IMR-90 (cell line): ENCODE measurements at regions not wholly inside any gene's neighbourhood (a gene's known extent, or its start where the extent isn't known, plus 50 kb on each side); places are given as distances from the start of the nearest gene placed in this dataset.

Experiments used
- ATAC-seq: fragments of 200-7000 bp; cut with Tn5 transposase; 2 replicates; pipeline ENCODE4 v1.9.1; 2020; ENCODE audit warnings: low read depth, mild to moderate bottlenecking, moderate library complexity
- BruUV-seq: library from RNA; stranded (reverse); fragments of 400-500 nt; replicated peaks from 2 replicates; lab custom pipeline; 2021; lab: Mats Ljungman, UMichigan
- CTCF ChIA-PET: fragments of 300-600 bp; formaldehyde crosslinking; extraction: SDS; loops from one replicate; lab custom pipeline; 2021; ENCODE audit warnings: antibody characterized with exemption; lab: Yijun Ruan, JAX
- POLR2A ChIA-PET: fragments of 300-600 bp; sonication (Branson Sonifier 250); formaldehyde crosslinking; loops from one replicate; lab custom pipeline; 2022; ENCODE audit warnings: antibody characterized with exemption; ENCODE audit not compliant: unreplicated experiment; lab: Charles Lee
- DNase-seq: peaks from one replicate; pipeline ENCODE4 v3.0.0; 2013
- H2AFZ ChIP-seq: replicated peaks from 2 replicates; pipeline ENCODE3; 2013; ENCODE audit warnings: low read length, mild to moderate bottlenecking; ENCODE audit not compliant: poor library complexity
- H2AK5ac ChIP-seq: 2 replicates; pipeline ENCODE4 v1.6.1; 2013; ENCODE audit warnings: low read depth, low read length, inconsistent platforms
- H2AK9ac ChIP-seq: replicated peaks from 2 replicates; pipeline ENCODE3; 2013; ENCODE audit warnings: mild to moderate bottlenecking, low read depth, low read length, moderate library complexity; ENCODE audit not compliant: poor library complexity
- H2BK120ac ChIP-seq: 2 replicates; pipeline ENCODE4 v1.6.1; 2013; ENCODE audit warnings: low read depth, low read length, inconsistent platforms
- H2BK15ac ChIP-seq: 3 replicates; pipeline ENCODE4 v1.6.1; 2013; ENCODE audit warnings: low read depth, low read length, inconsistent platforms
- H2BK20ac ChIP-seq: 2 replicates; pipeline ENCODE4 v1.6.1; 2013; ENCODE audit warnings: low read depth, mild to moderate bottlenecking, inconsistent platforms, low read length, moderate library complexity
- H2BK5ac ChIP-seq: 2 replicates; pipeline ENCODE4 v1.6.1; 2013; ENCODE audit warnings: mild to moderate bottlenecking, low read depth, low read length, inconsistent platforms; ENCODE audit not compliant: poor library complexity, severe bottlenecking
- H3K14ac ChIP-seq: replicated peaks from 2 replicates; pipeline ENCODE4 v1.6.1; 2013; ENCODE audit warnings: low read depth, low read length, inconsistent platforms
- H3K18ac ChIP-seq: 2 replicates; pipeline ENCODE4 v1.6.1; 2013; ENCODE audit warnings: low read depth, low read length, control low read depth
- H3K23ac ChIP-seq: 2 replicates; pipeline ENCODE4 v1.6.1; 2013; ENCODE audit warnings: low read depth, low read length, inconsistent platforms
- H3K27ac ChIP-seq: 2 replicates; pipeline ENCODE4 v1.5.1; 2013; ENCODE audit warnings: mild to moderate bottlenecking, control low read depth, low read length; ENCODE audit not compliant: insufficient read depth
- H3K27me3 ChIP-seq: 2 replicates; pipeline ENCODE4 v1.6.1; 2013; ENCODE audit warnings: low read length; ENCODE audit not compliant: control insufficient read depth, insufficient read depth
- H3K36me3 ChIP-seq: 2 replicates; pipeline ENCODE4 v1.6.1; 2013; ENCODE audit warnings: low read length, mixed read lengths; ENCODE audit not compliant: control insufficient read depth, insufficient read depth
- H3K4ac ChIP-seq: 2 replicates; pipeline ENCODE4 v1.6.1; 2013; ENCODE audit warnings: low read depth, low read length, inconsistent platforms
- H3K4me1 ChIP-seq: 2 replicates; pipeline ENCODE4 v1.6.1; 2013; ENCODE audit warnings: low read length, mixed read lengths; ENCODE audit not compliant: control insufficient read depth, insufficient read depth
- H3K4me2 ChIP-seq: 2 replicates; pipeline ENCODE4 v1.6.1; 2013; ENCODE audit warnings: low read depth, mild to moderate bottlenecking, control low read depth, low read length, moderate library complexity
- H3K4me3 ChIP-seq: 2 replicates; pipeline ENCODE4 v1.5.1; 2013; ENCODE audit warnings: low read depth, mild to moderate bottlenecking, control low read depth, low read length, moderate library complexity; ENCODE audit not compliant: insufficient read depth
- H3K56ac ChIP-seq: 2 replicates; pipeline ENCODE4 v1.6.1; 2013; ENCODE audit warnings: low read length, inconsistent platforms; ENCODE audit not compliant: insufficient read depth; ENCODE audit errors: extremely low read depth
- H3K79me1 ChIP-seq, 2 experiments: 2 replicates each; pipeline ENCODE4 v1.6.1; 2013; ENCODE audit warnings: low read length in 2 of 2, inconsistent platforms in 1 of 2, low read depth in 1 of 2
- H3K9ac ChIP-seq: 2 replicates; pipeline ENCODE4 v1.6.1; 2013; ENCODE audit warnings: low read depth, low read length, control low read depth
- H3K9me1 ChIP-seq: 2 replicates; pipeline ENCODE4 v1.6.1; 2013; ENCODE audit warnings: low read length, inconsistent platforms; ENCODE audit not compliant: insufficient read depth
- H3K9me3 ChIP-seq: 2 replicates; pipeline ENCODE4 v1.6.1; 2013; ENCODE audit warnings: low read length; ENCODE audit not compliant: control insufficient read depth, insufficient read depth
- H4K20me1 ChIP-seq: 2 replicates; pipeline ENCODE4 v1.6.1; 2013; ENCODE audit warnings: low read length, inconsistent platforms; ENCODE audit not compliant: insufficient read depth
- H4K5ac ChIP-seq: 2 replicates; pipeline ENCODE4 v1.6.1; 2013; ENCODE audit warnings: mild to moderate bottlenecking, low read depth, low read length, control low read depth
- H4K8ac ChIP-seq, 2 experiments: 2 replicates each; pipeline ENCODE4 v1.6.1; 2013; ENCODE audit warnings: low read depth in 2 of 2, low read length in 2 of 2, control low read depth in 1 of 2, inconsistent platforms in 1 of 2
- H4K91ac ChIP-seq: 2 replicates; pipeline ENCODE4 v1.6.1; 2013; ENCODE audit warnings: low read depth, low read length, inconsistent platforms; ENCODE audit not compliant: insufficient read depth
- BHLHE40 ChIP-seq: fragments of 150-350 bp; IDR thresholded peaks from 2 replicates; pipeline ENCODE4 v1.6.1; 2016; ENCODE audit warnings: mild to moderate bottlenecking, low read depth, low read length
- CEBPB ChIP-seq: IDR thresholded peaks from 2 replicates; pipeline ENCODE4 v1.6.1; 2012; ENCODE audit warnings: low read depth, low read length, improper control_type of control experiment
- CTCF ChIP-seq: conservative IDR thresholded peaks from 2 replicates; pipeline ENCODE4 v1.5.1; 2012; ENCODE audit warnings: mild to moderate bottlenecking, low read depth, low read length, improper control_type of control experiment
- ELK1 ChIP-seq: fragments of 150-350 bp; IDR thresholded peaks from 2 replicates; pipeline ENCODE4 v1.6.1; 2016; ENCODE audit warnings: low read depth, mild to moderate bottlenecking, low read length, moderate library complexity, borderline replicate concordance
- FOS ChIP-seq: fragments of 150-350 bp; IDR thresholded peaks from 2 replicates; pipeline ENCODE4 v1.6.1; 2016; ENCODE audit warnings: low read depth, low read length
- RAD21 ChIP-seq: IDR thresholded peaks from 2 replicates; pipeline ENCODE4 v1.6.1; 2012; ENCODE audit warnings: low read length, improper control_type of control experiment
- RCOR1 ChIP-seq: IDR thresholded peaks from 2 replicates; pipeline ENCODE4 v1.6.1; 2012; ENCODE audit warnings: mild to moderate bottlenecking, low read length, improper control_type of control experiment; ENCODE audit not compliant: insufficient replicate concordance
- RFX5 ChIP-seq: IDR thresholded peaks from 2 replicates; pipeline ENCODE4 v1.8.0; 2012; ENCODE audit warnings: low read depth, mild to moderate bottlenecking, low read length, moderate library complexity
- SMC3 ChIP-seq: fragments of 150-350 bp; IDR thresholded peaks from 2 replicates; pipeline ENCODE4 v1.6.1; 2016; ENCODE audit warnings: low read depth, mild to moderate bottlenecking, antibody characterized with exemption, low read length, moderate library complexity
- WGBS, 2 experiments: methylation state at CpG; one replicate each; pipeline versions ENCODE4 v1.1.5 to v1.1.7; 2013; ENCODE audit warnings: missing lambda C conversion rate in 2 of 2; ENCODE audit not compliant: insufficient read length in 1 of 2; ENCODE audit errors: extremely low coverage in 2 of 2; 5-methylcytosine and 5-hydroxymethylcytosine counted together
- dilution Hi-C: fragments of 300-500 bp; cut with HindIII; formaldehyde crosslinking; loops from one replicate; pipeline ENCODE4 v1.14.3; 2018; ENCODE audit warnings: low sequenced_read_pairs; ENCODE audit not compliant: unreplicated experiment
- in situ Hi-C: fragments of 300-500 bp; cut with MboI; formaldehyde crosslinking; loops from 3 replicates; pipeline ENCODE4 v1.14.3; 2019; ENCODE audit warnings: low sequenced_read_pairs, inconsistent platforms, mixed read lengths
- intact Hi-C: fragments of 100-400 bp; cut with micrococcal nuclease; formaldehyde crosslinking; loops from 2 replicates; pipeline ENCODE4 v1.10.0; 2022

- Histone ChIP-seq H3K27ac (no peak overlapping the region), H3K14ac (no peak overlapping the region), H3K18ac (no peak overlapping the region), H3K4me1 (no peaks in the 10 kb centered on the region; the same call in 1 of the 2 replicates), H4K91ac (no peak overlapping the region), H3K9ac (no peak overlapping the region), H3K4me2 (no peak overlapping the region), H2BK20ac (no peak overlapping the region), H3K79me1 (no peaks in the 10 kb centered on the region), H3K27me3 (no peaks in the 10 kb centered on the region), H3K56ac (no peak overlapping the region), H3K9me3 (no peaks in the 10 kb centered on the region), H3K23ac (no peak overlapping the region), H3K36me3 (no peaks in the 10 kb centered on the region), H2AFZ (no peak overlapping the region), H4K8ac (no peak overlapping the region), H2BK120ac (no peak overlapping the region), H4K5ac (no peak overlapping the region), H3K4me3 (no peak overlapping the region), H2AK5ac (no peak overlapping the region), H2BK15ac (no peak overlapping the region), H4K20me1 (no peaks in the 10 kb centered on the region), H3K4ac (no peak overlapping the region), H2BK5ac (no peak overlapping the region), H3K9me1 (no peaks in the 10 kb centered on the region), H2AK9ac (no peak overlapping the region)
- dilution Hi-C loops (no loop called here), in situ Hi-C loops (no loop called here), intact Hi-C loops (no loop called here)
- ATAC-seq (no peak), DNase-seq (no peak)
- BruUV-seq = no TSS peak
- ChIA-PET CTCF (no interaction called here), POLR2A (no interaction called here)
- TF ChIP-seq CTCF (no peak), ELK1 (no peak), CEBPB (no peak), RFX5 (no peak), RCOR1 (no peak), FOS (no peak), BHLHE40 (no peak), RAD21 (no peak), SMC3 (no peak)
- no CpG with 5 or more reads among the region's 2 CpGs for WGBS, 2 experiments
Observed at GRCh38 chr1:193592317-193592716, 405.9 kb upstream of the B3GALT2 start.
